Gastrocnemius medialis (tissue), 4 donors: ENCODE measurements at regions not wholly inside any gene's neighbourhood (a gene's known extent, or its start where the extent isn't known, plus 50 kb on each side); places are given as distances from the start of the nearest gene placed in this dataset.

ENCODE experiments used
- ATAC-seq, 2 donors: fragments of 150-250 bp; one replicate each; pipeline ENCODE4 v1.9.1; 2016
- DNase-seq, 2 donors: peaks; one replicate each; pipeline ENCODE4 v3.0.0-alpha.2; 2019
- H3K27ac ChIP-seq, 4 donors: fragments of 200-600 bp; sonication (generic); 1 replicate in 1 of 4; 2 replicates in 3 of 4; pipeline ENCODE4 v1.5.1; 2016 to 2018; ENCODE audit warnings: mild to moderate bottlenecking in 2 of 4, moderate library complexity in 1 of 4
- H3K27me3 ChIP-seq, 3 donors: fragments of 200-600 bp; sonication (generic) in 2 of 3; 1 replicate in 1 of 3; 2 replicates in 2 of 3; pipeline versions ENCODE4 v1.5.1 to v1.6.0; 2016 to 2019; ENCODE audit warnings: mild to moderate bottlenecking in 1 of 3, moderate library complexity in 1 of 3
- H3K36me3 ChIP-seq, 2 donors: fragments of 200-600 bp; sonication (generic) in 1 of 2; one replicate each; pipeline ENCODE4 v1.5.1; 2017 to 2018
- H3K4me1 ChIP-seq, 2 donors: fragments of 200-600 bp; sonication (generic) in 1 of 2; one replicate each; pipeline ENCODE4 v1.5.1; 2016 to 2017; ENCODE audit warnings: mild to moderate bottlenecking in 2 of 2
- H3K4me3 ChIP-seq, 4 donors: fragments of 200-600 bp; sonication (generic) in 3 of 4; 1 replicate in 1 of 4; 2 replicates in 3 of 4; pipeline ENCODE4 v1.5.1; 2016 to 2019; ENCODE audit warnings: mild to moderate bottlenecking in 2 of 4
- H3K9me3 ChIP-seq, 3 donors: fragments of 200-600 bp; sonication (generic) in 2 of 3; 1 replicate in 1 of 3; 2 replicates in 2 of 3; pipeline ENCODE4 v1.5.1; 2016 to 2019
- CTCF ChIP-seq, 5 experiments: fragments of 450-650 bp in 3 of 5; fragments of 200-600 bp in 2 of 5; sonication (generic) in 2 of 5; IDR thresholded peaks in 4 of 5; conservative IDR thresholded peaks in 1 of 5; 1 replicate in 4 of 5; 2 replicates in 1 of 5; pipeline ENCODE4 v1.5.1; 2016 to 2019; ENCODE audit warnings: antibody characterized with exemption in 5 of 5, mild to moderate bottlenecking in 3 of 5, moderate library complexity in 3 of 5
- POLR2A ChIP-seq, 2 donors: fragments of 450-650 bp; IDR thresholded peaks; one replicate each; pipeline ENCODE4 v1.6.1; 2017; ENCODE audit warnings: antibody characterized with exemption in 2 of 2, mild to moderate bottlenecking in 2 of 2, moderate library complexity in 2 of 2
- in situ Hi-C, 4 donors: fragments of 200-750 bp; cut with MboI; loops; one replicate each; pipeline versions ENCODE4 v1.15.0 to v1.8.0; 2017; ENCODE audit warnings: low sequenced_read_pairs in 4 of 4
- intact Hi-C: fragments of 100-400 bp; cut with DNase I; formaldehyde crosslinking; loops from one replicate; pipeline ENCODE4 v1.15.1; 2023; ENCODE audit warnings: low total_unique reads

- no peaks in the 10 kb centered on the region for H3K27me3 ChIP-seq
- no peak overlapping the region for H3K27ac ChIP-seq
- no peak for TF ChIP-seq CTCF (IDR thresholded peaks at IDR 0.05 in 4 of 5, conservative IDR thresholded peaks at IDR 0.05 in 1 of 5)
- TF ChIP-seq POLR2A (IDR thresholded peaks at IDR 0.05), result no peak
- no peaks in the 10 kb centered on the region for H3K4me1 ChIP-seq
- DNase-seq (no peak), ATAC-seq (no peak)
- in situ Hi-C loops, result no loop called here
- no peaks in the 10 kb centered on the region for H3K9me3 ChIP-seq
- intact Hi-C loops, result no loop called here
- no peaks in the 10 kb centered on the region for H3K36me3 ChIP-seq
- no peak overlapping the region for H3K4me3 ChIP-seq
Observed at GRCh38 chr1:181413195-181413815, 70.0 kb upstream of the CACNA1E start.

GRCh38 chr1:181413836-181414235 is 69.5 kb upstream of the CACNA1E start:
- Histone ChIP-seq H3K4me1 (no peaks in the 10 kb centered on the region), H3K36me3 (no peaks in the 10 kb centered on the region), H3K27me3 (no peaks in the 10 kb centered on the region), H3K27ac (no peak overlapping the region), H3K4me3 (no peak overlapping the region), H3K9me3 (no peaks in the 10 kb centered on the region)
- in situ Hi-C loops, result no loop called here
- intact Hi-C loops, result no loop called here
- DNase-seq (no peak), ATAC-seq (no peak)
- no peak for TF ChIP-seq POLR2A (IDR thresholded peaks at IDR 0.05)
- no peak for TF ChIP-seq CTCF (IDR thresholded peaks at IDR 0.05 in 4 of 5, conservative IDR thresholded peaks at IDR 0.05 in 1 of 5)

- in situ Hi-C loops, result no loop called here
Observed at GRCh38 chr1:181416268-181416860, 67.0 kb upstream of the CACNA1E start.

GRCh38 chr1:181417915-181418314 is 65.4 kb upstream of the CACNA1E start:
- in situ Hi-C loops (no loop called here), intact Hi-C loops (no loop called here)
- H3K27ac ChIP-seq, result no peak overlapping the region
- no peak overlapping the region for H3K4me3 ChIP-seq
- no peak for ATAC-seq
- H3K27me3 ChIP-seq, result no peaks in the 10 kb centered on the region
- no peaks in the 10 kb centered on the region for H3K9me3 ChIP-seq
- DNase-seq, result no peak
- no peaks in the 10 kb centered on the region for H3K36me3 ChIP-seq
- TF ChIP-seq POLR2A (IDR thresholded peaks at IDR 0.05), result no peak
- TF ChIP-seq CTCF (IDR thresholded peaks at IDR 0.05 in 4 of 5, conservative IDR thresholded peaks at IDR 0.05 in 1 of 5), result no peak
- H3K4me1 ChIP-seq, result no peaks in the 10 kb centered on the region

More at GRCh38 chr1:181416268-181416860, 67.0 kb upstream of the CACNA1E start:
- no peaks in the 10 kb centered on the region for H3K36me3 ChIP-seq
- H3K4me1 ChIP-seq, result no peaks in the 10 kb centered on the region
- DNase-seq (no peak), ATAC-seq (no peak)
- intact Hi-C loops, result no loop called here
- no peaks in the 10 kb centered on the region for H3K9me3 ChIP-seq
- H3K4me3 ChIP-seq, result no peak overlapping the region
- TF ChIP-seq POLR2A (IDR thresholded peaks at IDR 0.05), result no peak
- no peaks in the 10 kb centered on the region for H3K27me3 ChIP-seq
- no peak overlapping the region for H3K27ac ChIP-seq

- peaks cover 0 to 8% (median 0%) of the 10 kb centered on the region in 3 donors for H3K27me3 ChIP-seq
- no peak overlapping the region for H3K4me3 ChIP-seq
- H3K36me3 ChIP-seq, result no peaks in the 10 kb centered on the region
- no peak for ATAC-seq
- in situ Hi-C loops, result loop anchor here (5.0 to 10.0 kb wide), 3 partner anchors 231 to 239 kb away; no protein-coding TSS in a partner anchor
- H3K9me3 ChIP-seq, result no peaks in the 10 kb centered on the region
- H3K4me1 ChIP-seq, result no peaks in the 10 kb centered on the region
- TF ChIP-seq CTCF (IDR thresholded peaks at IDR 0.05 in 4 of 5, conservative IDR thresholded peaks at IDR 0.05 in 1 of 5) (no peak), POLR2A (IDR thresholded peaks at IDR 0.05) (no peak)
- intact Hi-C loops, result no loop called here
- no peak for DNase-seq
- H3K27ac ChIP-seq, result no peak overlapping the region
Observed at GRCh38 chr1:181423301-181423918, 59.9 kb upstream of the CACNA1E start.
